SK-N-SH treated with all-trans-retinoic acid at 6 μM for 48 hours (cell line): ENCODE measurements at regions not wholly inside any gene's neighbourhood (a gene's known extent, or its start where the extent isn't known, plus 50 kb on each side); places are given as distances from the start of the nearest gene placed in this dataset.

Source experiments
- ZC3H10 ChIP-seq: fragments of 250-450 bp; sonication (Bioruptor Pico); IDR thresholded peaks from 2 replicates; pipeline ENCODE4 v1.5.1; 2021; ENCODE audit warnings: mild to moderate bottlenecking, moderate library complexity
- ZFP3 ChIP-seq: fragments of 250-450 bp; sonication (Bioruptor Pico); IDR thresholded peaks from 2 replicates; pipeline ENCODE4 v1.5.0; 2020; ENCODE audit warnings: mild to moderate bottlenecking, moderate library complexity

GRCh38 chr9:82363198-82363597 is 374.6 kb downstream of the SPATA31D1 start:
- TF ChIP-seq ZC3H10 (CRISPR knock-in tag) = no peak
- TF ChIP-seq ZFP3 (CRISPR knock-in tag) = no peak
